GM12878 (cell line): ENCODE measurements at regions not wholly inside any gene's neighbourhood (a gene's known extent, or its start where the extent isn't known, plus 50 kb on each side); places are given as distances from the start of the nearest gene placed in this dataset.

Experiments used
- ATAC-seq: fragments of 200-7000 bp; cut with Tn5 transposase; 3 replicates; pipeline ENCODE4 v1.9.1; 2020; ENCODE audit warnings: mild to moderate bottlenecking, moderate library complexity
- BruUV-seq: library from RNA; stranded (reverse); fragments of 400-500 nt; replicated peaks from 2 replicates; lab custom pipeline; 2021; lab: Mats Ljungman, UMichigan
- CTCF ChIA-PET: fragments of 300-600 bp; sonication (Branson Sonifier 250); formaldehyde crosslinking; extraction: SDS; loops from one replicate; lab custom pipeline; 2021; ENCODE audit warnings: inconsistent platforms; lab: Yijun Ruan, JAX
- POLR2A ChIA-PET: fragments of 350-600 bp; formaldehyde crosslinking; extraction: SDS; loops from one replicate; lab custom pipeline; 2021; ENCODE audit warnings: inconsistent platforms; lab: Charles Lee
- RAD21 ChIA-PET: fragments of 300-600 bp; sonication (Branson Sonifier 250); formaldehyde crosslinking; loops from one replicate; lab custom pipeline; 2023; ENCODE audit warnings: antibody characterized with exemption; ENCODE audit not compliant: unreplicated experiment; lab: Charles Lee
- SMC1A ChIA-PET: fragments of 300-600 bp; sonication (Branson Sonifier 250); formaldehyde crosslinking; loops from one replicate; lab custom pipeline; 2023; ENCODE audit not compliant: unreplicated experiment, uncharacterized antibody; lab: Charles Lee
- DNase-seq: peaks from one replicate; pipeline ENCODE4 v3.0.0-alpha.2; 2011; ENCODE audit warnings: low read depth, low spot score
- FAIRE-seq: peaks from 3 replicates; lab custom pipeline; 2011; peaks lifted over from hg19 to GRCh38; lab: Jason Lieb, UNC
- H2AFZ ChIP-seq: 2 replicates; pipeline ENCODE4 v1.6.0; 2011; ENCODE audit warnings: low read depth, low read length, control low read depth; ENCODE audit not compliant: control insufficient read depth
- H3K27ac ChIP-seq: 2 replicates; pipeline ENCODE4 v1.5.1; 2011; ENCODE audit warnings: control low read depth; ENCODE audit not compliant: control insufficient read depth, insufficient read depth
- H3K27me3 ChIP-seq, 2 experiments: replicated peaks in 1 of 2; 2 replicates each; pipeline versions ENCODE4 v1.6.0 to v1.6.1; 2011; ENCODE audit warnings: low read length in 1 of 2; ENCODE audit not compliant: control insufficient read depth in 2 of 2, insufficient read depth in 2 of 2
- H3K36me3 ChIP-seq, 2 experiments: 2 replicates each; pipeline ENCODE4 v1.5.1; 2011; ENCODE audit warnings: low read length in 1 of 2; ENCODE audit not compliant: control insufficient read depth in 2 of 2, insufficient read depth in 2 of 2
- H3K4me1 ChIP-seq: 2 replicates; pipeline ENCODE4 v1.6.1; 2011; ENCODE audit warnings: mild to moderate bottlenecking, low read length, moderate library complexity, mixed read lengths; ENCODE audit not compliant: control insufficient read depth, insufficient read depth
- H3K4me2 ChIP-seq: 2 replicates; pipeline ENCODE4 v1.6.0; 2011; ENCODE audit warnings: control low read depth; ENCODE audit not compliant: control insufficient read depth, insufficient read depth
- H3K4me3 ChIP-seq: fragments of 200-600 bp; sonication (generic); 2 replicates; pipeline ENCODE4 v1.5.1; 2016
- H3K79me2 ChIP-seq: 2 replicates; pipeline ENCODE4 v1.6.0; 2011; ENCODE audit warnings: low read length; ENCODE audit not compliant: control insufficient read depth, insufficient read depth
- H3K9ac ChIP-seq: 2 replicates; pipeline ENCODE4 v1.8.0; 2011; ENCODE audit warnings: low read length, control low read depth, mixed read lengths; ENCODE audit not compliant: control insufficient read depth, insufficient read depth
- H3K9me3 ChIP-seq: replicated peaks from 3 replicates; pipeline ENCODE4 v1.5.1; 2011; ENCODE audit warnings: mild to moderate bottlenecking, low read length; ENCODE audit not compliant: control insufficient read depth, insufficient read depth
- H4K20me1 ChIP-seq: 2 replicates; pipeline ENCODE4 v1.6.0; 2011; ENCODE audit not compliant: control insufficient read depth, insufficient read depth
- CBX3 ChIP-seq: fragments of 200-600 bp; sonication (generic); IDR thresholded peaks from 2 replicates; pipeline ENCODE4 v1.6.1; 2016; ENCODE audit warnings: low read depth, borderline replicate concordance
- GATAD2B ChIP-seq: fragments of 450-650 bp; conservative IDR thresholded peaks from 2 replicates; pipeline ENCODE4 v1.6.1; 2017; ENCODE audit warnings: low read depth, mild to moderate bottlenecking, moderate library complexity
- KLF5 ChIP-seq: fragments of 450-650 bp; IDR thresholded peaks from 2 replicates; pipeline ENCODE4 v1.6.1; 2014; ENCODE audit warnings: mild to moderate bottlenecking; ENCODE audit not compliant: partially characterized antibody
- RFX5 ChIP-seq: IDR thresholded peaks from 2 replicates; pipeline ENCODE4 v1.6.1; 2011; ENCODE audit warnings: low read depth, low read length, improper control_type of control experiment
- SMAD5 ChIP-seq: IDR thresholded peaks from 2 replicates; pipeline ENCODE4 v1.6.1; 2016; ENCODE audit warnings: antibody characterized with exemption, low read depth
- USF2 ChIP-seq: IDR thresholded peaks from 2 replicates; pipeline ENCODE4 v1.6.1; 2011; ENCODE audit warnings: low read depth, low read length, improper control_type of control experiment, borderline replicate concordance
- WGBS: methylation state at CpG from one replicate; pipeline ENCODE4 v1.1.6; 2016; ENCODE audit warnings: low lambda C conversion rate; ENCODE audit not compliant: insufficient replicate concordance, insufficient coverage; ENCODE audit errors: missing lambda C conversion rate; 5-methylcytosine and 5-hydroxymethylcytosine counted together
- in situ Hi-C: fragments of 300-500 bp; cut with MboI; formaldehyde crosslinking; loops from 9 replicates; pipeline ENCODE4 v1.14.3; 2018; ENCODE audit warnings: mixed read lengths
- intact Hi-C: fragments of 100-400 bp; cut with micrococcal nuclease; formaldehyde crosslinking; loops from one replicate; pipeline ENCODE4 v1.14.2; 2022; ENCODE audit not compliant: unreplicated experiment

- ATAC-seq, result no peak
- Histone ChIP-seq H4K20me1 (no peaks in the 10 kb centered on the region), H3K4me2 (no peak overlapping the region), H3K9me3 (no peaks in the 10 kb centered on the region; the same call in 2 of the 3 replicates), H3K27me3 (no peaks in the 10 kb centered on the region; a peak in 1 of 4 replicates), H3K36me3 (no peaks in the 10 kb centered on the region), H3K4me3 (no peak overlapping the region), H3K9ac (no peak overlapping the region), H3K79me2 (no peaks in the 10 kb centered on the region), H2AFZ (no peak overlapping the region), H3K27ac (no peak overlapping the region), H3K4me1 (no peaks in the 10 kb centered on the region)
- ChIA-PET CTCF (no interaction called here), POLR2A (no interaction called here), RAD21 (no interaction called here), SMC1A (no interaction called here)
- no peak for TF ChIP-seq SMAD5
- FAIRE-seq, result no peak
- no peak for DNase-seq
- in situ Hi-C loops, result no loop called here
- BruUV-seq, result no TSS peak
- intact Hi-C loops, result no loop called here
Observed at GRCh38 chr2:238603596-238603995, 176.9 kb downstream of the ASB1 start.

- ChIA-PET CTCF (no interaction called here), SMC1A (no interaction called here)
- no peaks in the 10 kb centered on the region for H3K79me2 ChIP-seq
- FAIRE-seq, result no peak
- H3K27ac ChIP-seq, result no peak overlapping the region
- in situ Hi-C loops, result no loop called here
- no peak for TF ChIP-seq KLF5
- no peak for TF ChIP-seq GATAD2B
- no peak for TF ChIP-seq CBX3
- no peak for TF ChIP-seq USF2
- TF ChIP-seq RFX5, result no peak
- TF ChIP-seq, all 136 proteins: peak for 0
- no peak overlapping the region for H3K4me3 ChIP-seq
- BruUV-seq, result no TSS peak
- RAD21 ChIA-PET, result no interaction called here
- POLR2A ChIA-PET, result no interaction called here
- no peaks in the 10 kb centered on the region for H3K4me1 ChIP-seq
- no peaks in the 10 kb centered on the region; the same call in 2 of the 3 replicates for H3K9me3 ChIP-seq
- H3K9ac ChIP-seq, result no peak overlapping the region
- no peak overlapping the region for H2AFZ ChIP-seq
- DNase-seq (no peak), ATAC-seq (no peak)
- WGBS, result 46% methylated on average over 4 of the region's 4 CpGs
- no peaks in the 10 kb centered on the region for H4K20me1 ChIP-seq
- intact Hi-C loops, result no loop called here
- no peaks in the 10 kb centered on the region; a peak in 1 of 4 replicates for H3K27me3 ChIP-seq
- no peaks in the 10 kb centered on the region for H3K36me3 ChIP-seq
- H3K4me2 ChIP-seq, result no peak overlapping the region
Observed at GRCh38 chr2:238606311-238606710, 179.6 kb downstream of the ASB1 start.
